GM13977 (cell line): ENCODE measurements at regions not wholly inside any gene's neighbourhood (a gene's known extent, or its start where the extent isn't known, plus 50 kb on each side); places are given as distances from the start of the nearest gene placed in this dataset.

Experiments used
- DNase-seq: peaks from one replicate; pipeline ENCODE4 v3.0.0; 2012; ENCODE audit warnings: low spot score
- in situ Hi-C: fragments of 300-500 bp; cut with MboI; formaldehyde crosslinking; loops from one replicate; pipeline ENCODE4 v1.12.0; 2022; ENCODE audit warnings: low sequenced_read_pairs, low pct_unique_long_range_greater_than_20kb, mixed read lengths, inconsistent platforms; ENCODE audit not compliant: unreplicated experiment
- TF ChIP-seq, protein P1 (sequence below): IDR thresholded peaks from 2 replicates; pipeline ENCODE4 v1.5.1; 2012; ENCODE audit warnings: mild to moderate bottlenecking, control low read depth; ENCODE audit not compliant: insufficient read depth; ENCODE audit errors: extremely low read depth, missing control alignments

GRCh38 chr20:7389216-7389615, 551.0 kb downstream of the HAO1 start:
- in situ Hi-C loops, result no loop called here
- TF ChIP-seq, protein P1, sequence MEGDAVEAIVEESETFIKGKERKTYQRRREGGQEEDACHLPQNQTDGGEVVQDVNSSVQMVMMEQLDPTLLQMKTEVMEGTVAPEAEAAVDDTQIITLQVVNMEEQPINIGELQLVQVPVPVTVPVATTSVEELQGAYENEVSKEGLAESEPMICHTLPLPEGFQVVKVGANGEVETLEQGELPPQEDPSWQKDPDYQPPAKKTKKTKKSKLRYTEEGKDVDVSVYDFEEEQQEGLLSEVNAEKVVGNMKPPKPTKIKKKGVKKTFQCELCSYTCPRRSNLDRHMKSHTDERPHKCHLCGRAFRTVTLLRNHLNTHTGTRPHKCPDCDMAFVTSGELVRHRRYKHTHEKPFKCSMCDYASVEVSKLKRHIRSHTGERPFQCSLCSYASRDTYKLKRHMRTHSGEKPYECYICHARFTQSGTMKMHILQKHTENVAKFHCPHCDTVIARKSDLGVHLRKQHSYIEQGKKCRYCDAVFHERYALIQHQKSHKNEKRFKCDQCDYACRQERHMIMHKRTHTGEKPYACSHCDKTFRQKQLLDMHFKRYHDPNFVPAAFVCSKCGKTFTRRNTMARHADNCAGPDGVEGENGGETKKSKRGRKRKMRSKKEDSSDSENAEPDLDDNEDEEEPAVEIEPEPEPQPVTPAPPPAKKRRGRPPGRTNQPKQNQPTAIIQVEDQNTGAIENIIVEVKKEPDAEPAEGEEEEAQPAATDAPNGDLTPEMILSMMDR, result no peak
- no peak for DNase-seq

GRCh38 chr20:7392542-7393206, 547.6 kb downstream of the HAO1 start:
- DNase-seq, result no peak
- in situ Hi-C loops, result no loop called here
- TF ChIP-seq, protein P1, result no peak

- DNase-seq, result no peak
- in situ Hi-C loops, result no loop called here
These were observed 541.1 kb downstream of the HAO1 start for GRCh38 chr20:7399114-7399513.

DNA sequence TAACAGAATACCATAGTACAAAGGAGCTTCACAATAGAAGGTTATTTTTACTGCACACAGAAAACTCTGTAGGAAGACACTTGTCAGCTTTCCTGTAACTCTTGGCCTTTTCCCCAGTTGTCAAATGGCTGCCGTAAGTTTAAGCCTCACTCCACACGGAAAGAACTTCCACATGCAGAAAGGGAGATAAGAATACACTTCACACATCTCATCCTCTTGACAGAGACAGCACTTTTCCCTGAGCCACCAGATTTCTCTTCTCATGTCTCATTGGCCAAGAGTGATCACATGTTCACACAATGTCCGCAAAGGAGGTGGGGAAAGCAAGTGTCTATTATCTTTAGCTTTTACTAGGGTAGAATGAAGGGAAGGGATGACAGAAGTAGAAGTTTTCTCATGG, 540.7 kb downstream of the HAO1 start:
- DNase-seq, result no peak
- TF ChIP-seq, protein P1, result no peak
- in situ Hi-C loops, result no loop called here

More at GRCh38 chr20:7399114-7399513, 541.1 kb downstream of the HAO1 start:
- TF ChIP-seq, protein P1, result no peak

DNA sequence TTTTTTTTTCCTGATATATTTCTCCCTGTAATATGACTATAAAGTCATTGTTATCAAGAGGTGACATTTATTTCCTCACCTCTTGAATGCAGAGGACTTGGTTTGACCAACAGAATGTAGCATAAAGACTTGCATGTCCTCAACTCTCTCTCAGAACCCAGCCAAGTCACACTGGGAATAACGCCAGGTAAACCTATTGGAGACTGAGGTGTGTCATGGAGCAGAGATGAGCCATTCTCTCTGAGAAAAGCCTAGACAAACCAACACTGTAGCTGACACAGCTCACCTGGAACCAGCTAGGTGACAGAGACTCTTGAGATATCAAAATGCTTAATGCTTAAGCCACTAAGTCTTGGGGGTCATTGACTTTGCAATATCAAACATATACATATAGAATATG, 533.6 kb downstream of the HAO1 start:
- DNase-seq, result no peak
- TF ChIP-seq, protein P1, result no peak
- in situ Hi-C loops, result no loop called here

GRCh38 chr20:7410150-7410549, 530.1 kb downstream of the HAO1 start:
- TF ChIP-seq, protein P1, result no peak
- DNase-seq, result no peak
- in situ Hi-C loops, result no loop called here
